Thymus (tissue), 11 donors: ENCODE measurements at regions not wholly inside any gene's neighbourhood (a gene's known extent, or its start where the extent isn't known, plus 50 kb on each side); places are given as distances from the start of the nearest gene placed in this dataset.

Experiments
- DNase-seq, 9 donors: peaks; one replicate each; pipeline ENCODE4 v3.0.0-alpha.2; 2013; ENCODE audit warnings: low spot score in 9 of 9, low read depth in 6 of 9, missing footprints in 1 of 9
- H3K27ac ChIP-seq, 2 donors: one replicate each; pipeline ENCODE4 v1.5.1; 2013; ENCODE audit warnings: control low read depth in 1 of 2, low read depth in 1 of 2, low read length in 1 of 2, mild to moderate bottlenecking in 1 of 2, moderate library complexity in 1 of 2
- H3K27me3 ChIP-seq, 2 donors: one replicate each; pipeline ENCODE4 v1.5.1; 2013; ENCODE audit warnings: low read length in 1 of 2; ENCODE audit not compliant: control insufficient read depth in 2 of 2, insufficient read depth in 1 of 2
- H3K36me3 ChIP-seq, 2 donors: one replicate each; pipeline ENCODE4 v1.5.1; 2013; ENCODE audit warnings: low read length in 1 of 2, mild to moderate bottlenecking in 1 of 2, moderate library complexity in 1 of 2; ENCODE audit not compliant: control insufficient read depth in 2 of 2, insufficient read depth in 2 of 2
- H3K4me1 ChIP-seq, 2 donors: one replicate each; pipeline ENCODE4 v1.5.1; 2013; ENCODE audit warnings: low read length in 2 of 2; ENCODE audit not compliant: control insufficient read depth in 2 of 2, insufficient read depth in 2 of 2
- H3K4me3 ChIP-seq, 2 donors: one replicate each; pipeline ENCODE4 v1.5.1; 2013; ENCODE audit warnings: low read length in 2 of 2, control low read depth in 1 of 2, mild to moderate bottlenecking in 1 of 2
- H3K9me3 ChIP-seq, 2 donors: one replicate each; pipeline ENCODE4 v1.5.1; 2013; ENCODE audit warnings: low read length in 1 of 2, mild to moderate bottlenecking in 1 of 2; ENCODE audit not compliant: control insufficient read depth in 2 of 2, insufficient read depth in 1 of 2
- WGBS: extraction: QIAGEN DNeasy Blood & Tissue Kit; methylation state at CpG from one replicate; pipeline ENCODE4 v1.1.7; 2013; 5-methylcytosine and 5-hydroxymethylcytosine counted together
- donor health status: healthy.

DNA sequence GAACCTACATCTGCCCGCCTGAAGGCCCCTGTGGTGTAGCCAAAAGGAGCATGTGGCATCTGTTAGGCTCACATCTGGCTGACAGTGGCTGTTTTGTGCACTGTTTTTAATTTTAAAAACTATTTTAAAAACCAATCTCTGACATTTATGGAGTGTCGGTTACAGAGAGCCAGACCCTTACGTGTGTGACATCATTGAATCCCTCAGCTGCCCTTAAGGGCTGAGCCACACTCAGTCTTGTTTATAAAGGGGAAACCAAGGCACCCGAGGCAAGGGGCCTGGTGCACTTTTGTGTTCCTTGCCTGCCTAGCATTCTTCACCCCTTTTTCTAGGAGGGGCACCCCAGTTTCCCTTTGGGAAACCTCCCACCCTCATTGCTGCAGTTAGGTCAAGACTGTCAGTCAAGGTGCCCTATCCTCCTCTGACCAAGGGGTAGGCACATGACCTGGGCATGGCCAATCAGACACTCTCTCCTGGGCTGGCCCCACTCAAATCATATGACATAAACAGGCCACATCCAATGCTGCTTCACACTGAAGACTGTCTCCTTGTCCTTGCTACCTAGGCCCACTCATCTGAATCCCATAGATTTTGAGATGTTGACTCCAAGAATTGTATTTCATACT, 105.3 kb downstream of the LSM3 start:
- no peak for DNase-seq
- WGBS: 98% methylated on average over 4 of the region's 4 CpGs
- H3K4me3 ChIP-seq: no peak overlapping the region
- H3K27me3 ChIP-seq: no peaks in the 10 kb centered on the region
- H3K36me3 ChIP-seq: no peaks in the 10 kb centered on the region
- no peak overlapping the region for H3K27ac ChIP-seq
- H3K4me1 ChIP-seq: peaks cover 13 to 25% of the 10 kb centered on the region in 2 donors
- H3K9me3 ChIP-seq: no peaks in the 10 kb centered on the region

DNA sequence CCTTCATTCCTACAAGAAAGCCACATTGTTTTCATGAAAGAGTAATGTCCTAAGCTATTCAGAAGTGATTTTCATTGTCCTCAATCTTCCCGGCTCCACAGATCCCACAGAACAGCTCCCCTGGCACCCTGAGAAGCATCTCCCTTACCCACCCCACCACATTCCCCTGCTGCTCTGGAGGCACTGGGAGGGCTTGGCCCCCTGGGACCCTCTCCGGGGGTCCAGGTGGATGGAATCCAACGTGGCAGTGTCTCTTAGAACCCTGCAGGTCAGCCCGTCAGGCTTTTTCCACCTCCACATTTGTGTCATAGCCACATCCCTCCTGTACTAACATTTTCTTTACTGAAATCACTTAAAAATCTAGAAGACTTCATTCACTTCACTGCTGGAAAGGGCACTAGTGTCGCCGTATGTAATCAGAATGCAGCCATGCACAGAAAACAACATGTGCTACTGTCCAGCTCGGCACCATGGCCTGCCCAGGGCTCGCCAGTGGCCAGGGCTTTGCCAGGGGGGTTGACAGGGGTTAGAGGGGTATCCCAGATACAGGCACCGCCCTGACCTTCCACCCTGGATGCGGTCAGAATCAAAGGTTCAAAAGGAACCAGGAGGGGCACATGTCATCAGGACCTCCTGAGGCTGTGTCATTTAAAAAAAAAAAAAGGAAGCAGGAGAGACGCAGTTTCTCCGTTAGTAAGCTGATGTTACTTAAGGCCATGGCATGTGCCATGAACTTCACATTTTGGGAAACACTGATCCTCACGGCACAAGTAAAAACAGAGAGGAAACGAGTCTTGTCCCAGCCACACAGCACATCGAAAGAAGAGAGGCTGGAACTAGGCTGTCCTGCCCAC, 106.3 kb downstream of the LSM3 start:
- Histone ChIP-seq H3K9me3 (no peaks in the 10 kb centered on the region), H3K36me3 (no peaks in the 10 kb centered on the region), H3K4me1 (peaks cover 12 to 15% of the 10 kb centered on the region in 2 donors), H3K4me3 (no peak overlapping the region), H3K27ac (no peak overlapping the region), H3K27me3 (no peaks in the 10 kb centered on the region)
- WGBS: 94% methylated on average over 15 of the region's 15 CpGs
- DNase-seq: no peak

DNA sequence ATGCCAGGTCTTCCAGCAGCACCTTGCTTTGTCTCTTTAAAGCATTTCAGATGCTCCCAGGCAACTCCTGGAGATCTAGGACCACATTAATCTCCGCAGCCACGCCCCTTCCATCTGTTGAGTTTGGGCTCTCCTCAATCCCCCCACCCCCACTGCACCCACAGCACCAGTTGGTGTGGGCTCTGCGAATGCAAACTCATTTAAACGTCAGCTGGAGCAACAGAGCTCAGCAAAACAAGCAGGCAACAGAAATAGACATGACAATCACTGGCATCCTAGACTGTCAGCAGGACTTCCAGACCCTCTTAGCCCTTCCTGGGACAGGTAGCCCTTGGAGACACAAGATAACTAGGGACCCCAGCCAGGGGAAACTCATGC, 106.9 kb downstream of the LSM3 start:
- H3K4me3 ChIP-seq: no peak overlapping the region
- H3K9me3 ChIP-seq: no peaks in the 10 kb centered on the region
- WGBS: 63% methylated on average over 4 of the region's 4 CpGs
- H3K27me3 ChIP-seq: no peaks in the 10 kb centered on the region
- peaks cover 9 to 10% of the 10 kb centered on the region in 2 donors for H3K4me1 ChIP-seq
- no peak overlapping the region for H3K27ac ChIP-seq
- DNase-seq: no peak
- no peaks in the 10 kb centered on the region for H3K36me3 ChIP-seq

DNA sequence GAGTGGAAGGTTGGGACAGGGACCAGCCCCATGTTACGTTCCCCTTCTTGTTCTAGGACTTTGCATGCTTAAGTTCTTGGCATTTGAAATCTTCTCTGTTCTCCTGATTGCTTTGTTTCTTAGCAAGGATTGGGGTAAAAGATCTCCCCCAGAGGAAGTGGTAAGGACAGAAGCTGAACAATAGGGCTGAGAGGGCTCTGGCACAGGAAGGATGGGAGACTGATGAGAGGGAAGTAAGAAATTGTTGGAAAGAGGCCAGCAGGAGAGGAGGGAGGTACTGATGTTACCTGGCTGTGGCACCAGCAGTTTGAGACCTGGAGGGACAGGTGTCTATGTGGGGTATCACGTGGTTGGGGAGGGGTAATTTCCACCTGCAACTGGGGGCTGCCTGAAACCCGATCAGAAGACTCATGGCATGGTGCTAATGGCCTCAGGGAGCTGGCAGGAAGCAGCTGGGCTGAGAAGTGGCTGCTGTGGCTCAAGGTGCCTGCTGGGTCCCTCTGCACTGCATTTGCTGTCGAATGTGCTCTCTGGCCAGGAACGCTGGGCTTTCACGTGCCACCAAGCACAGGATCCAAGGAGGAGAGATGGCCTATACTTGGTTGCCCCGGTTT, 108.4 kb downstream of the LSM3 start:
- Histone ChIP-seq H3K4me3 (no peak overlapping the region), H3K4me1 (peaks cover 9 to 10% of the 10 kb centered on the region in 2 donors), H3K27ac (no peak overlapping the region), H3K9me3 (no peaks in the 10 kb centered on the region), H3K27me3 (no peaks in the 10 kb centered on the region), H3K36me3 (no peaks in the 10 kb centered on the region)
- 36% methylated on average over 7 of the region's 7 CpGs for WGBS
- no peak for DNase-seq

DNA sequence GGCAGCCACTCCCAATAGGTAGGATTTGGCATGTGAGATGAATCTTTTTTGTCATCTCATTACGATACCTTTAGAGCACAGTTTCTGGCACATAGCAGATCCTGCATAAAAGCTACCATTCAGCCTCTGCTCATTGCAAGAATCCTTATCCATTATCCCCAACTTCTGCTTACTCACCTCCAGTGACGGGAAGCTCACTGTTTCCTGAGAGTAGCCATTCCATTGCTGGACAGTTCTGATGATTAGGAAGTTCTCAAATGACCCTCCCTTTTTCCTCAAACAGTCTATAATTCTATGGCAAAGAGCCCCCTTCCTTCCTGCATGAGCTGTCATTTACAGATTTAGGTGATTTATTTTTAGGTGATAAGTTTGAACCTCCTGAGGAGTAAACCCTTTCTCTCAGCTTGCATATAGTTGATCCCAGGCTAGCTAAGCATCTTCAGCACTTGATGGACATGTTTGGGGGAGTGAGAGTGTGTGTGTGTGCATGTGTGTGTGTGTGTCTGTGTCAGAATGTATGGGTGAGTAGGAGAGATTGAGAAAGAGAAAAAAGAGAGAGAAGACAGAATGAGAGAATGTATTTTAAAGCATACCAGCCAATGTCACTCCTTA, 109.7 kb downstream of the LSM3 start:
- no peak for DNase-seq
- no peaks in the 10 kb centered on the region for H3K27me3 ChIP-seq
- no peak overlapping the region for H3K27ac ChIP-seq
- no peaks in the 10 kb centered on the region for H3K9me3 ChIP-seq
- H3K4me3 ChIP-seq: no peak overlapping the region
- H3K36me3 ChIP-seq: no peaks in the 10 kb centered on the region
- WGBS: 95% methylated on average over 2 of the region's 2 CpGs
- H3K4me1 ChIP-seq: peaks cover 9 to 10% of the 10 kb centered on the region in 2 donors

DNA sequence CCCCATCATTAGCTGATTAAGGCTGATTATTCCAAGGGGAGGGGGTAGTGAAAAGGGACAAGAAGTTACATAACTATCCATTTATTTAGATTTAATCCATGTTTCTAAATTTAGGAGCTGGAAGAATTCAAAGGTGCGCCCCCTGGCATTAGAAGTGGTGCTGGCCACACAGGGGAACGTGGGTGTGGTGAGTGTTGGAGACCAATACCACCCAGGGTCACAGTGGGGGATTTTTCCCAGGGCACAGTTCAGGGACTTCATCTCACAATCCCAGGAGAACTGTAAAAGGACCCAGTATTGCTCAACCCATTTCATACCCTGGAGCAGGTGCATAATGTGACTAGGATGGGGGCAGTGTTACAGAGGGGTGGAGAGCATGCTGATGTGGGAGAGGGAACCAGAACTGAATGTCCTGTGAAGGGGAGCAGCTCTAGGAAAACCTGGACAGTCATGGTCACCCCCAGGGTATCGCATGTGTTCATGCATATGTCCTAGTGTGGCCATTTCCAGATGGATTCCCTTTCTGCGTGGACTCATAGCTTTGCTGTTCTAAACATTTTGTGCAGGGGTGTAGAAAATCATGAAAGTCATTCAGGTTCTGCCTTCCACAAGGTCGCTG, 110.3 kb downstream of the LSM3 start:
- 90% methylated on average over 5 of the region's 5 CpGs for WGBS
- Histone ChIP-seq H3K36me3 (no peaks in the 10 kb centered on the region), H3K4me1 (peaks cover 9 to 10% of the 10 kb centered on the region in 2 donors), H3K27me3 (no peaks in the 10 kb centered on the region), H3K4me3 (no peak overlapping the region), H3K27ac (no peak overlapping the region), H3K9me3 (no peaks in the 10 kb centered on the region)
- DNase-seq: no peak

DNA sequence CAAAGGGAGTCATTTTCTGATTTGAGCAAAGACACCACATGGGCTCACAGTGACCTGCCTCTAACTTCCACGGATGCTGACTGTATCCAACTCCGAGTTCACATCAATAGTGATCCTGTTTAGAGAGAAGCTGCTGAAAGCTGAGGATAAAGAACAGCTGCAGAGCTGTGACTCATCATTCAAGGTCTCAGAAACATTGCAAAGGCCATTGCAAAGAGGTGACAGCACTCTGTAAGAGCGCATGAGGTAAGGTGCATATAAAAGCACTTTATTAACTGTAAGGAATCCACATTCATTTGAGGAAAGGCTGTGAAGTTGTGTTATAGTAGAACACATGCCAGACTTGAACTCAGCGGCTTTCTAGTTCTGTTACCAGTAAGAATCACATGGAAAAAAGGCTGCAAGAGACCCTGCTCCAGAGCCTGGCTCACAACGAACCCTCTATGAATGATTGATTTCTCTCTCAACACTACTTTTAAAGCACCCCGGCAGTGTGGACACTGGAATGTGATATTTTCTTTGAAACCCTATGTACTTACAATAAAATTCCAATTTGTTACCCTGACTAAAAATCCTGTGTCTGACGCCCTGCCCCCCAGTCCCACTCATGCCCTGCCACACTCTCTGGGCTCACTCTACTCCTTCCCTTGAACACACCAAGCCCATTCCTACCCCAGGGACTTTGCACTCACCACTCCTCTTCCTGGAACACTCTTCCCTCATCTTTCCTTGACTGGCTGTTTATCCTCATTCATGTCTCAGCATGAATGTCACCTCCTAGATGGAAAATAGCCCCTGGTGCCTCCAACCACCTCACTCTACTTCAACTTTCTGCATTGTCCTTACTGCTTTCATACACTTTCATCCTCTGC, 111.2 kb downstream of the LSM3 start:
- Histone ChIP-seq H3K4me3 (no peak overlapping the region), H3K4me1 (peaks cover 9 to 10% of the 10 kb centered on the region in 2 donors), H3K27ac (no peak overlapping the region), H3K9me3 (no peaks in the 10 kb centered on the region), H3K36me3 (no peaks in the 10 kb centered on the region), H3K27me3 (no peaks in the 10 kb centered on the region)
- DNase-seq: no peak
- 90% methylated on average over 7 of the region's 7 CpGs for WGBS

DNA sequence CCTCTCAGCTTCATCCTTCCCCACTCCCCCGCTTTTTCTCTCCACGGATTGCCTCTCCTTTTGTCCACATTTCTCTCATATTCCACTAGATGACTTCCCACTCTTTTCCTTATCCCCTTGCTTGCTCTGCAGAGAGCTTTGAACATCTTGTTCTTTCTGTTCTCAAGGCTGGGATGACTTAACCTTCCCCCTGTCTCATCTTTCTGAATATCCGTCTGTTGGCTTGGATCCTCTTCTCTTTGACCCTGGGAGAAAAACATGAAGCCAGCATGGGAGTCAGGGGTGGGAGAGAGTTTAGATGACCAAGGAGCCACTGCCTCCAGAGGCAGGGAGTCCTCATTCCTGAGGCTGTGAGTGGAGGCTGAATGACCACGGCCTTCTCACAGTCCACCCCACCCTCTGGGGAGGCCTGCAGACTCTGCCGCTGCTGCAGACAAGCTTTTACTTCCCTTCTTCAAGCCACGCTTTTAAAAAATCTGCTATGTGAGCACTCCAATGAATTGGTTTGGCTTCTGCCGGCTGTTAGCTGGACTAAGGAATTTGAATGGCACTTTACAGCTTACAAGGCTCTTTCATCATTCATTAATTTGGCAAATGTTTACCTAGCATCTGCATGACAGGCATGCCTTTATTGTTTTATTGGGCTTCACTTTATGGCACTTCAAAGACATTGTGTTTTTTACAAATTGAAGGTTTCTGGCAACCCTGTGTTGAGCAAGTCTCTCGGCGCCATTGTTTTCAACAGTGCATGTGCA, 111.6 kb upstream of the SLC6A6 start:
- WGBS: 92% methylated on average over 9 of the region's 9 CpGs
- Histone ChIP-seq H3K36me3 (no peaks in the 10 kb centered on the region), H3K27ac (no peak overlapping the region), H3K4me3 (no peak overlapping the region), H3K27me3 (no peaks in the 10 kb centered on the region), H3K9me3 (no peaks in the 10 kb centered on the region), H3K4me1 (peaks cover 9 to 10% of the 10 kb centered on the region in 2 donors)
- no peak for DNase-seq
